Esophagus (tissue), 2 donors: ENCODE measurements at regions not wholly inside any gene's neighbourhood (a gene's known extent, or its start where the extent isn't known, plus 50 kb on each side); places are given as distances from the start of the nearest gene placed in this dataset.

ENCODE experiments used
- H3K27ac ChIP-seq, 2 donors: one replicate each; pipeline ENCODE4 v1.5.1; 2013; ENCODE audit warnings: low read depth in 2 of 2, mild to moderate bottlenecking in 2 of 2, inconsistent platforms in 1 of 2, low read length in 1 of 2, moderate library complexity in 1 of 2
- H3K27me3 ChIP-seq, 2 donors: one replicate each; pipeline ENCODE4 v1.6.1; 2013; ENCODE audit warnings: low read length in 2 of 2, control low read depth in 1 of 2, mild to moderate bottlenecking in 1 of 2; ENCODE audit not compliant: insufficient read depth in 2 of 2, control insufficient read depth in 1 of 2
- H3K36me3 ChIP-seq, 2 donors: one replicate each; pipeline ENCODE4 v1.6.1; 2013; ENCODE audit warnings: low read length in 1 of 2; ENCODE audit not compliant: control insufficient read depth in 2 of 2, insufficient read depth in 2 of 2
- H3K4me1 ChIP-seq, 2 donors: one replicate each; pipeline ENCODE4 v1.6.1; 2013; ENCODE audit warnings: low read length in 1 of 2; ENCODE audit not compliant: control insufficient read depth in 2 of 2, insufficient read depth in 2 of 2
- H3K4me3 ChIP-seq, 2 donors: one replicate each; pipeline ENCODE4 v1.5.1; 2013; ENCODE audit warnings: low read length in 2 of 2, mild to moderate bottlenecking in 2 of 2, low read depth in 1 of 2, moderate library complexity in 1 of 2
- H3K9me3 ChIP-seq, 2 donors: one replicate each; pipeline ENCODE4 v1.6.1; 2013; ENCODE audit warnings: mild to moderate bottlenecking in 2 of 2, low read depth in 1 of 2, low read length in 1 of 2, moderate library complexity in 1 of 2; ENCODE audit not compliant: control insufficient read depth in 2 of 2, insufficient read depth in 1 of 2
- donor health status: healthy with polysubstance abuse.
- donor health status: Bipolar disorder and iron deficiency.

- Histone ChIP-seq H3K4me3 (no peak overlapping the region), H3K36me3 (no peaks in the 10 kb centered on the region), H3K27ac (no peak overlapping the region), H3K27me3 (no peaks in the 10 kb centered on the region), H3K4me1 (no peaks in the 10 kb centered on the region), H3K9me3 (no peaks in the 10 kb centered on the region)
Observed at GRCh38 chr4:61149278-61149677, 50.8 kb upstream of the ADGRL3 start.
